A673 (cell line): ENCODE measurements at regions not wholly inside any gene's neighbourhood (a gene's known extent, or its start where the extent isn't known, plus 50 kb on each side); places are given as distances from the start of the nearest gene placed in this dataset.

Source experiments
- BruUV-seq: library from RNA; stranded (reverse); fragments of 400-500 nt; replicated peaks from 2 replicates; lab custom pipeline; 2021; lab: Mats Ljungman, UMichigan
- CTCF ChIA-PET: fragments of 300-600 bp; sonication (Branson Sonifier 250); formaldehyde crosslinking; loops from one replicate; lab custom pipeline; 2022; ENCODE audit warnings: antibody characterized with exemption; lab: Charles Lee
- POLR2A ChIA-PET: fragments of 300-600 bp; sonication (Branson Sonifier 250); formaldehyde crosslinking; loops from one replicate; lab custom pipeline; 2022; ENCODE audit warnings: antibody characterized with exemption; ENCODE audit not compliant: low non-redundant PET; lab: Charles Lee
- DNase-seq: peaks from one replicate; pipeline ENCODE4 v3.0.0-alpha.2; 2015; ENCODE audit warnings: low spot score
- H3K27ac ChIP-seq: fragments of 200-600 bp; sonication (generic); 2 replicates; pipeline ENCODE4 v1.5.1; 2016; ENCODE audit warnings: mixed run types, low read depth, mild to moderate bottlenecking, mixed read lengths, antibody characterized with exemption, low read length; ENCODE audit not compliant: poor library complexity, severe bottlenecking
- H3K27me3 ChIP-seq: fragments of 200-600 bp; sonication (generic); replicated peaks from 2 replicates; pipeline ENCODE4 v1.6.1; 2017; ENCODE audit warnings: mixed run types, low read depth, mild to moderate bottlenecking, mixed read lengths, antibody characterized with exemption, low read length; ENCODE audit not compliant: insufficient read depth, poor library complexity
- H3K36me3 ChIP-seq: fragments of 200-600 bp; sonication (generic); 2 replicates; pipeline ENCODE4 v1.6.1; 2016; ENCODE audit warnings: mixed run types, mild to moderate bottlenecking, mixed read lengths, antibody characterized with exemption, low read length; ENCODE audit not compliant: insufficient read depth, poor library complexity, severe bottlenecking
- H3K4me1 ChIP-seq: fragments of 200-600 bp; sonication (generic); 2 replicates; pipeline ENCODE4 v1.6.1; 2017; ENCODE audit warnings: mixed run types, mild to moderate bottlenecking, mixed read lengths, antibody characterized with exemption, low read length; ENCODE audit not compliant: insufficient read depth, poor library complexity, severe bottlenecking
- H3K4me3 ChIP-seq: fragments of 200-600 bp; sonication (generic); 2 replicates; pipeline ENCODE4 v1.5.1; 2016; ENCODE audit warnings: low read depth, mixed run types, mild to moderate bottlenecking, mixed read lengths, low read length; ENCODE audit not compliant: poor library complexity, severe bottlenecking
- H3K9me3 ChIP-seq: fragments of 200-600 bp; sonication (generic); 2 replicates; pipeline ENCODE4 v1.6.1; 2016; ENCODE audit warnings: mixed run types, low read depth, mild to moderate bottlenecking, mixed read lengths, antibody characterized with exemption, low read length; ENCODE audit not compliant: poor library complexity, severe bottlenecking
- CTCF ChIP-seq: fragments of 300-800, 200-600 bp; sonication (generic); conservative IDR thresholded peaks from 2 replicates; pipeline ENCODE4 v1.5.1; 2017; ENCODE audit warnings: low read depth, mild to moderate bottlenecking, antibody characterized with exemption, low read length, moderate library complexity, mixed read lengths
- EZH2 ChIP-seq: fragments of 200-600 bp; sonication (generic); IDR thresholded peaks from 2 replicates; pipeline ENCODE4 v1.6.1; 2017; ENCODE audit warnings: borderline replicate concordance, low read depth, mild to moderate bottlenecking, mixed read lengths, antibody characterized with exemption, low read length; ENCODE audit not compliant: poor library complexity, severe bottlenecking
- intact Hi-C: fragments of 100-400 bp; cut with micrococcal nuclease; formaldehyde crosslinking; loops from one replicate; pipeline ENCODE4 v1.10.0; 2022; ENCODE audit not compliant: unreplicated experiment

GRCh38 chrX:13487731-13488505, 81.5 kb upstream of the EGFL6 start:
- Histone ChIP-seq H3K36me3 (no peaks in the 10 kb centered on the region), H3K4me3 (no peak overlapping the region), H3K9me3 (no peaks in the 10 kb centered on the region), H3K27ac (peak overlapping the region; percentile 82), H3K27me3 (peaks cover 11% of the 10 kb centered on the region), H3K4me1 (peaks cover 10% of the 10 kb centered on the region)
- ChIA-PET POLR2A (interaction anchor here (1.3 kb wide), 1 partner anchor 541 kb away, joined by 6 read pairs; no protein-coding TSS in a partner anchor), CTCF (interaction anchor here (0.7 to 2.2 kb wide), 3 partner anchors 539 to 919 kb away, joined by 3 to 55 read pairs (median 4); no protein-coding TSS in a partner anchor)
- DNase-seq = peak; percentile 88
- intact Hi-C loops = loop anchor here (1.0 to 5.0 kb wide), 4 partner anchors 266 to 676 kb away; no protein-coding TSS in a partner anchor
- TF ChIP-seq EZH2 = no peak
- TF ChIP-seq CTCF = peak; percentile 61
- no TSS peak for BruUV-seq

DNA sequence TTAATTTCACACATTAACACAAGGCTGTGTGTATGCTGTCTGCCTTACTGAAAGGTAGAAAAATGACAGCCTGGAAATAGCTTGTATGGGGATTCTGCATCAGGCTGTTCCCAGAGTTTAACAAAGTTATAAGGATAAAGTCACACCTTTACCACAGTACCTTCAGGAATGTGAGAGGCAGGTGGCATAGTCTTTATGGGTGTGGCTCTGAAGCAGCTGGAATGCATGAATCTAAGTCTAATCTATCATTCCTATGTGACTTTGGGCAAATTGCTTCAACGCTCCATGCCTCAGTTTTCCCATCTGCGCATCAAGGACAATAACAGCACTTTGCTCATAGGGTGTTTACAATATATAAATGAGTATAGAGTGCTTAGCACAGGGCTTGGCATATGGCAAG, 84.2 kb upstream of the EGFL6 start:
- DNase-seq = no peak
- no peaks in the 10 kb centered on the region for H3K36me3 ChIP-seq
- POLR2A ChIA-PET = no interaction called here
- no peak overlapping the region for H3K27ac ChIP-seq
- BruUV-seq = no TSS peak
- intact Hi-C loops = loop anchor here (5.0 kb wide), 2 partner anchors 263 to 673 kb away; no protein-coding TSS in a partner anchor
- CTCF ChIA-PET = no interaction called here
- H3K4me3 ChIP-seq = no peak overlapping the region
- H3K4me1 ChIP-seq = peaks cover 10% of the 10 kb centered on the region
- H3K9me3 ChIP-seq = no peaks in the 10 kb centered on the region
- H3K27me3 ChIP-seq = peaks cover 3% of the 10 kb centered on the region
- TF ChIP-seq EZH2 (no peak), CTCF (no peak)

DNA sequence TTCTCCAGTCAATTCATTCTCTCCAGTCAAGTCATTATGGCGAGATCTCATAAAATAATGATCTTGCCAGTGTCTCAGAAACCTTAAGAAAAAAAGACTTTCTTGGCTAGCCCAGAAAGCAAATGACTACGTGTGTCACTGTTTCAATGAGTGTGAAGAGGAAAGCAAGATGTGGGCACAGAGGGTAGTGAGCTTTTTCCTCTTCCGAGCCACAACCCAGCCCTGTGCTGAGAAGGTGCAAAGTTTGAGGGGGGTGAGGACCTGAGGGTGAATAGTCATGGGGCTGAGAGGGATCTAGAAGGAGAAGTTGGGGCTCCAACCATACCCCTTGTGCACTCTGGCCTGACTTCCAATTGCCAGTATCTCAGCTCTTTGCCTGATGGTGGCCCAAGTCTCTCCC, 85.6 kb upstream of the EGFL6 start:
- Histone ChIP-seq H3K9me3 (no peaks in the 10 kb centered on the region), H3K4me3 (no peak overlapping the region), H3K27ac (no peak overlapping the region), H3K4me1 (peaks cover 10% of the 10 kb centered on the region), H3K27me3 (peaks cover 3% of the 10 kb centered on the region), H3K36me3 (no peaks in the 10 kb centered on the region)
- ChIA-PET CTCF (no interaction called here), POLR2A (no interaction called here)
- DNase-seq = no peak
- no peak for TF ChIP-seq CTCF
- intact Hi-C loops = no loop called here
- no TSS peak for BruUV-seq
